Skeletal muscle satellite cell (primary cell): ENCODE measurements at regions not wholly inside any gene's neighbourhood (a gene's known extent, or its start where the extent isn't known, plus 50 kb on each side); places are given as distances from the start of the nearest gene placed in this dataset.

ENCODE experiments used
- H3K27me3 ChIP-seq: 2 replicates; pipeline ENCODE4 v1.7.0; 2013; ENCODE audit warnings: low read length; ENCODE audit not compliant: control insufficient read depth, insufficient read depth
- H3K36me3 ChIP-seq: 2 replicates; pipeline ENCODE4 v1.7.0; 2013; ENCODE audit warnings: mild to moderate bottlenecking, control low read depth, low read length; ENCODE audit not compliant: insufficient read depth
- H3K4me1 ChIP-seq: 2 replicates; pipeline ENCODE4 v1.7.0; 2013; ENCODE audit warnings: low read length; ENCODE audit not compliant: control insufficient read depth, insufficient read depth
- H3K4me2 ChIP-seq: 2 replicates; pipeline ENCODE4 v1.7.0; 2013; ENCODE audit warnings: mild to moderate bottlenecking, low read length
- H3K4me3 ChIP-seq: 2 replicates; pipeline ENCODE4 v1.7.0; 2013; ENCODE audit warnings: low read length
- H3K9ac ChIP-seq: 2 replicates; pipeline ENCODE4 v1.7.0; 2013; ENCODE audit warnings: mild to moderate bottlenecking, low read depth, low read length, moderate library complexity
- H3K9me3 ChIP-seq: replicated peaks from 2 replicates; pipeline ENCODE4 v1.7.0; 2013; ENCODE audit warnings: mild to moderate bottlenecking, control low read depth, low read length

DNA sequence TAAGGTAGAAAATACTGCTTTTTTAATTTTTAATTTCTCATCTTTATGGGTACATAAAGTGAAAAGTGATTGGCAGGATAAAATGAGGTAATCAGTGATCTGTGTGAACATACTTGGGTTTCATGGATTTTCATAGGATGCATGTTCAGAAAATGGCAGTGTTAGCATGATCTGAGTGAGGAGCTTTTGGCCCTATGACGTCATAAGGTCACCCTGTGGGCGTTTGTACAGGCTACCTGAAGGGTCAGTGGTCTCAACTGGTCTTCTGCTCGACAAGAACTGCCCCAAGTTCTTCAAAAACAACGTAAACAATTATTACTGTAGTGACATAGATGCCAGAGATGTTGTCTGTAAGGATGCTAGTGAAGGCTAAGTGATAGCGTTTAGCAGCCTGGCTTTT lies 124.5 kb upstream of the OSTN start:
- Histone ChIP-seq H3K9ac (no peak overlapping the region), H3K4me2 (no peak overlapping the region), H3K4me3 (no peak overlapping the region), H3K4me1 (peaks cover 23% of the 10 kb centered on the region), H3K9me3 (no peaks in the 10 kb centered on the region), H3K36me3 (no peaks in the 10 kb centered on the region), H3K27me3 (no peaks in the 10 kb centered on the region)

DNA sequence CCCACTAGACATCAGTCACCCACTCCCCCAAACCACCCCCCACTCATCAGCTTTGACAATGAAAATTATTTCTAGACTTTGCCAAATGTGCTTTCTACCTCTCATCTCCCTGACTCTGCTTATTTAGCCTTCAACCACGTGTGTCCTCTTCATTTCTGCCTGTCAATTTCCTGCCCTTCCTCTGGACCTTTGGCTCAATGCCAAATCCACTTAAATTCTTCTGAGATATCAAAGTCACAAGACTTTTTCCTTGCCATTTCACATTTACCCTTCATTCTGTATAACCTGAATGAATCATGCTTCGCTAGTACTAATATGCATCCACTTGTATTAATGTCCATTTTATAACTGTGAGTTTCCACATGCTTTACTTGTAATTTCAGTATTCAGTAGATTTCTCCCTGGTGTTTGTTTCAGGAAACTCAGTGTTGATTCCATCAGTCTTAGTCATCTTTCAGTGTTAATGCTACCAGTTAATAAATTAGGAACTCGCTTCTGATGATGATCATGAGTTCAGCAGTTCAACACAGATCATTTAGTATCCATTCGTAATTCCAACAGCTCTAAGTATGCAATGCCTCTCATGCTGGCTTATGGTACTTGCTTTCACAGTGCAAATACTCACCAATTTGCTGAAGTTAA lies 128.2 kb upstream of the OSTN start:
- Histone ChIP-seq H3K4me2 (peak overlapping the region; percentile 50), H3K27me3 (no peaks in the 10 kb centered on the region), H3K4me3 (no peak overlapping the region), H3K9me3 (no peaks in the 10 kb centered on the region), H3K36me3 (no peaks in the 10 kb centered on the region), H3K9ac (peak overlapping the region; percentile 9), H3K4me1 (peaks cover 52% of the 10 kb centered on the region)

DNA sequence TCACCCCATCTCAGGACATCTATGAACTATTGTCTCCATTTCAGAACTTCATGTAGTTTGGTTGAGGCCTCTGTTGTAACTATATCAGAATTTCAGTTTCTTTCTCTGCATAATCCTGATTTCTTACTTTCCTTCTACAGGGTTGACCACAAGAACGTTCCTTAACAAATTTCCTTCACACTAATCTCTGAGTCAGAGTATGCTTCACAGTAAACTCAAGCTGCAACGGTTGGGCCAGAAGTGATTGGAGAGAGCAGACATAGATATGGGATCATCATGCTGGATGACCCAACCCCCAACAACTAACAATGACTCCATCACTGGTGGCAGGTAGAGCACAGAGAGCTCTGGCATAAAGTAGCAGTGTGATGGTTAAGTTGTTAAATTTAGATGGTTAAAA lies 128.8 kb upstream of the OSTN start:
- H3K4me2 ChIP-seq = peak overlapping the region; percentile 50
- peak overlapping the region; percentile 33 for H3K9ac ChIP-seq
- peaks cover 59% of the 10 kb centered on the region for H3K4me1 ChIP-seq
- no peaks in the 10 kb centered on the region for H3K36me3 ChIP-seq
- H3K4me3 ChIP-seq = no peak overlapping the region
- no peaks in the 10 kb centered on the region for H3K9me3 ChIP-seq
- H3K27me3 ChIP-seq = no peaks in the 10 kb centered on the region

DNA sequence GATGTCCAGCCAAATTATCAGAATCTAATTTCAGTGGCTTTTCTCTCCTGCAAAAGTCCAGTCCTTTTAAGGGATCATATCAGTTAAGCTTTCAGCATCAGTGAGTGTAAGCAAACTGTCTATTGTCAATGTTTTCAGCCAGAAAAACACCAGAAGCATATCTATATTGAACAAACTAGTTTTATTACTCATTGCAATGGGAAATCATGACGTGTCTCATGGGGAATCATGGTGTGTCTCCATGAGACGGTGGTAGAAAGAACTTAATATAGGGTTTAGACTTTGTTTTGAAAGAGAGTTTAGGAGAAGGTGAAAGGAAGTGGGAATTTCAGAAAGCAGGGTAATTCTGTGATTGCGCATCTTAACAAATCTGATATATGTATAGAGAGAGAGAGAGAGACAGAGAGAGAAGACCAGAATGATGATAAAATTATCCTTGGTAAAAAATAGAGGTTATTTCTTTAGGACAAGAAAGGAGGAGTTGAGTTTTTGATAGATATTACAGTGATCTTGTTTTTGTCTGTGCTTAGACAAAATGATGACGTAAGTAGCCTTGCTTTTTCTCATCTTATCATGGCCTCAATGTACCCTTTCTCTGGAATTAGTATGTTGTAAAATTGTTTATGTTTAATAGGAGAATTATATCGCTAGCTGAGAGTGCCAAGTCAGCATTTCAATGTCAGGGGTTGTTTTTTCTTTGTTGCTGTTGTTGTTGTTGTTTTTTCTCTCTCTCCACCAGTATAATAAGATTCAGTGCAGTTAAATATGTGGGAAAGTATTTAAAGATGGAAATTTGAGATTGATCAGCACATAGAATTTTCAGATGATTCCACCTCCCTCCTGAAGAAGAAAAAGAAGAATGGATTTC lies 129.9 kb upstream of the OSTN start:
- Histone ChIP-seq H3K4me1 (peaks cover 62% of the 10 kb centered on the region), H3K4me3 (no peak overlapping the region), H3K4me2 (no peak overlapping the region), H3K9me3 (no peaks in the 10 kb centered on the region), H3K36me3 (no peaks in the 10 kb centered on the region), H3K27me3 (no peaks in the 10 kb centered on the region), H3K9ac (no peak overlapping the region)

DNA sequence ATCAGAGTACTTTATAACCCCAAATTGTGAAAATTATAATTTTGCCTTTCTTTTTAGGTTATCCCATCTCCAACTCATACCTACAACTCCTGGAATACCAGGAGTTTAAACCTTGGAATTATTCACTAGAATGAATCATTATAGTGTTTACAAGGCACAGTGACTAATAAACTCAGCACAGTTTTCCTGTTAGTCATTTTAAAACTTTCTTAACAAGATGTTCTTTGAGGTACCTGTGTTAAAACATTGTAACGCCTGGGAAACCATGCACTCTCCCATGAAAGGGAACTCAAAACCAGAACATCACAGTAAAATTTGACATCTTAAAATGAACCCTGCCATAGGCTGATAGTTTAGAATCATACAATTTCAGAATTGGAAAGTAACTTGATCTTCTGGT lies 132.4 kb upstream of the OSTN start:
- Histone ChIP-seq H3K4me3 (peak overlapping the region; percentile 17), H3K9me3 (no peaks in the 10 kb centered on the region), H3K4me2 (peak overlapping the region; percentile 55), H3K4me1 (peaks cover 61% of the 10 kb centered on the region), H3K27me3 (no peaks in the 10 kb centered on the region), H3K36me3 (no peaks in the 10 kb centered on the region), H3K9ac (peak overlapping the region; percentile 65)

DNA sequence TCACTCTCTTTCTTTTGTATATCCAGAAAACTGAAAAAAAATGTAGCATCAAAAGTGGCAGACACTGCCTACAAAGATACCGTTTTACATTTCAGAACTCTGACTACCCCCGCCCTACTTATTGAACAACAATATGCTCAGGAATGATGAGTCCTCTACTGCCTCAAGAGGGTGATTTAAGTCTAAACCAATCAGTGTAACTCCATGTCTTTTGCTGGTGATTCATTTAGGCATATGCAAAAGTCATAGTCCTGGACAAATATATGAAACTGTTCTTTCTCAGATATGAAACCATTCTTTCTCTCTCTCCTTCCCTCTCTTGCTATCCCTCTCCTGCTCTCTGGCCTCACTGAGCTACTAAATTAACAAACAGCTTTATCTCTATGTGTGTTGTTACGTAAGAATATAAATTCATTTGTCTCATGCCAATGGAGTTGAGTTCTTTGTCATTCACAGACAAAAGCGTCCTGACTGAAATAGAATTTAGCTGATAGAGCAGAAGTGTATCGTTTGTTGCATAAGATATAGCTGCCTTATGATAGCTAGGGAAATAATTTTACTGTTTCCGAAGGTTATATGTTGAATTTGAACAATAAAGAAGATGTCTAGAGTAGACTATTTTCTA lies 133.7 kb upstream of the OSTN start:
- Histone ChIP-seq H3K4me1 (peaks cover 47% of the 10 kb centered on the region), H3K36me3 (no peaks in the 10 kb centered on the region), H3K9me3 (no peaks in the 10 kb centered on the region), H3K4me2 (no peak overlapping the region), H3K27me3 (no peaks in the 10 kb centered on the region), H3K9ac (no peak overlapping the region), H3K4me3 (no peak overlapping the region)

DNA sequence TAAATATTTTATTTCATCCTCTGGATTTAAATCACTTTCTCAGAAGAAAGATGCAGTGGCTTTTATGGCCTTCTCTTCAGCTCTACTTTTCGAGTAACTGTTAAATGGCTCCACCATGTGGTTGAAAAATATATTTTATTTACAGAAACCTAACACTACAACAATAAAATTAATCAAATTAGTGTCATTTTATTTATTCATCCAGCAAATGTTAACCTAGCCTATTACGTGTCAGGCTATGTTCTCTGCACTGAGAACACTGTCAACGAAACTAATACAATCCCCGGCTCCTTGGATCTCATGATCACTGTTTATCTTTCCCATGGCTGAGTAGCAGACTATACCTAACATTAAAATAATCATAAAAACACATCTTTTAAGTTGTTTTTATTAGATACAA lies 148.0 kb upstream of the OSTN start:
- Histone ChIP-seq H3K9ac (no peak overlapping the region), H3K4me3 (no peak overlapping the region), H3K9me3 (no peaks in the 10 kb centered on the region), H3K4me1 (no peaks in the 10 kb centered on the region), H3K36me3 (no peaks in the 10 kb centered on the region), H3K27me3 (no peaks in the 10 kb centered on the region), H3K4me2 (no peak overlapping the region)

DNA sequence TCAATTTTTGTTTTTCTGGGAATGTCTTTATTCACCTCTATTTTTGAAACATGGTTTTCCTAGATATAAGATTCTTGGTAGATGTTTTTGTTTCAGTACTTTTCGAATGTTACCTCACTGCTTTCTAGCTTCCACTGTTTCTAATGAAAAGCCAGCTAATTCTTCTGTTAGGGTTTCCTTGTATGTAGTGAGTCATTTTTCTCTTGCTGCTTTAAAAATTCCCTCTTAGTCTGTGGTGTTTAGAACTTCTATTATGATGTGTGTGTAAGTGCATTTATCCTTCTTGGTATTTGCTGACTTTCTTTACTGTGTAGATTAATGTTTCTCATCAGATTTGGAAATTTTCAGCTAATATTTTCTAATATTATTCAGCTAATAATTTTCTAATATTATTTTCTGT lies 151.1 kb upstream of the OSTN start:
- Histone ChIP-seq H3K9me3 (no peaks in the 10 kb centered on the region), H3K27me3 (no peaks in the 10 kb centered on the region), H3K4me1 (no peaks in the 10 kb centered on the region), H3K4me2 (no peak overlapping the region), H3K36me3 (no peaks in the 10 kb centered on the region), H3K4me3 (no peak overlapping the region), H3K9ac (no peak overlapping the region)

DNA sequence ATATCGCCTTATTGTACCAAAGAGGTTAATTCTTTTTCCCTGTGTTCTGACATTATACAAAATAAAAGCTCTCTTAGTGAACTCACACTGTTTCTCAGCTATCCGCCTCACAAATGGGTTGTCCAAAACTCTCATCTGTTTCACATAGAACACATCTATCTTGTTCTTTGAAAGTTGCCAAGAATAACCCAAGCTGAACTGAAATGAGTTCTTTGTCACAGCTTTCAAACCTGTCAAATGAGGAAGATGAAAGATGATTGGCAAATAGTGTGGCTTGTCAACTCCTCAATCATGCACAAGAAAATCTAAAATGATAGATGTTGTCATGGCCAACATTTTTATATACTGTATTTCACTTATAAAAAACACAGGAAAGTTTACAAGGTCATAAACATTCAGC lies 168.1 kb upstream of the OSTN start:
- Histone ChIP-seq H3K9me3 (no peaks in the 10 kb centered on the region), H3K9ac (no peak overlapping the region), H3K36me3 (no peaks in the 10 kb centered on the region), H3K4me3 (no peak overlapping the region), H3K27me3 (no peaks in the 10 kb centered on the region), H3K4me2 (peak overlapping the region; percentile 16), H3K4me1 (peaks cover 5% of the 10 kb centered on the region)

DNA sequence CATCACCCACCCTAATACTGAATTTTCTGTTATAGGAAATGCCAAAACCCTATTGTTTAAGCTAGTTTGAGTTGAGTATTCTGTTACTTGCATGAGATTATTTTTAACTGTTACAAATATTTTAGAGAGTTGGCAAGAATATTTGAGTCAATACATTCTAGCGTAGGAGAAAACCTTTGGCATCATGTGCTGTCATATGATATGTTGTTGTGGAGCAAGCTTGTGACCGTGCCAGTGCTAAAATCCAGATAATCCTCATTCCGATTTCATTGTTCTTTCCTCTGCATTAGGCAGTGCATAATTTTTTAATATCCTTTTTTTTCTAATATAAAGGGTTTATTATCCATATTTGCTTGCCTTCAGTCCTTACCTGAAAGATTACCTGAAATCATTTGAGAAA lies 168.0 kb upstream of the GMNC start:
- Histone ChIP-seq H3K36me3 (no peaks in the 10 kb centered on the region), H3K4me2 (peak overlapping the region; percentile 16), H3K27me3 (no peaks in the 10 kb centered on the region), H3K4me3 (no peak overlapping the region), H3K9me3 (no peaks in the 10 kb centered on the region), H3K9ac (no peak overlapping the region), H3K4me1 (peaks cover 5% of the 10 kb centered on the region)

DNA sequence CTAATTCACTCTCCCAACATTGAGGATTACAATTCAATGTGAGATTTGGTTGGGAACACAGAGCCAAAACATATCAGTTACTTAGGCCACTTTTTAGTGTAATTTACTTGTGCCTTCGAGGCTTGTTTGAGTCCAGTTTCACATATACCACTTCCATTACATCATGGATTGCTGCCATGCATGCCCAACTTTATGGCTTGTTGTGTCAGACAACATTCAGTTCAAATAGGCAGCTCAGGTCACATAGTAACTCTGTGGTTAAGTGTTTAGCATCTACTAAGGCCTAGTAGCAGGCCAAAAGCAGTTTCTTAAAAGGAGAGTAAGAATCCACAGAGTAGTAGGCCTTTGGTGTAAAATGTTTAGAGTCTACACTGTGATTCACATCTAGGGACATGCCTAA lies 164.3 kb upstream of the GMNC start:
- no peak overlapping the region for H3K4me3 ChIP-seq
- no peaks in the 10 kb centered on the region for H3K27me3 ChIP-seq

More for the DNA sequence above, 164.3 kb upstream of the GMNC start:
- no peak overlapping the region for H3K4me2 ChIP-seq
- H3K36me3 ChIP-seq = no peaks in the 10 kb centered on the region
- no peak overlapping the region for H3K9ac ChIP-seq
- no peaks in the 10 kb centered on the region for H3K9me3 ChIP-seq
- peaks cover 5% of the 10 kb centered on the region for H3K4me1 ChIP-seq
